Keratinocyte (primary cell): ENCODE measurements at regions not wholly inside any gene's neighbourhood (a gene's known extent, or its start where the extent isn't known, plus 50 kb on each side); places are given as distances from the start of the nearest gene placed in this dataset.

Experiments
- CTCF ChIP-seq, 3 experiments: IDR thresholded peaks in 1 of 3; conservative IDR thresholded peaks in 1 of 3; optimal IDR thresholded peaks in 1 of 3; 2 replicates in 2 of 3; 3 replicates in 1 of 3; pipeline versions ENCODE3 to v1.5.1; 2011; ENCODE audit warnings: low read length in 3 of 3, mild to moderate bottlenecking in 3 of 3, moderate library complexity in 2 of 3, control low read depth in 1 of 3, inconsistent platforms in 1 of 3; ENCODE audit not compliant: insufficient read depth in 2 of 3; ENCODE audit errors: extremely low read depth in 1 of 3
- EZH2 ChIP-seq: IDR thresholded peaks from one replicate; pipeline ENCODE4 v1.6.1; 2012; ENCODE audit warnings: inconsistent platforms, mild to moderate bottlenecking, low read length, moderate library complexity

GRCh38 chr9:26685818-26686217, 206.8 kb downstream of the CAAP1 start:
- TF ChIP-seq CTCF (optimal IDR thresholded peaks at IDR 0.05 in 1 of 3, IDR thresholded peaks at IDR 0.05 in 1 of 3, conservative IDR thresholded peaks at IDR 0.05 in 1 of 3; ENCODE audit: extremely low read depth in 1 of 3, insufficient read depth in 2 of 3, low read length in 3 of 3) = no peak
- TF ChIP-seq EZH2 = no peak
